Naive thymus-derived CD4-positive, alpha-beta T cell (primary cell): ENCODE measurements at regions not wholly inside any gene's neighbourhood (a gene's known extent, or its start where the extent isn't known, plus 50 kb on each side); places are given as distances from the start of the nearest gene placed in this dataset.
"Not testable (repeated sequence)": the region's sequence is repeated elsewhere in the genome, so short reads cannot be mapped to it uniquely, and the experiment has no call there.

Source experiments
- ATAC-seq: fragments of 150-1000 bp; cut with Tn5 transposase; 2 replicates; pipeline ENCODE4 v1.10.0; 2021; ENCODE audit warnings: mild to moderate bottlenecking, moderate library complexity
- CTCF ChIA-PET: fragments of 350-600 bp; sonication (Branson Sonifier 250); formaldehyde crosslinking; loops from one replicate; lab custom pipeline; 2021; ENCODE audit warnings: antibody characterized with exemption; lab: Charles Lee
- POLR2A ChIA-PET: fragments of 350-600 bp; sonication (Branson Sonifier 250); formaldehyde crosslinking; loops from one replicate; lab custom pipeline; 2021; ENCODE audit warnings: antibody characterized with exemption, inconsistent platforms; lab: Charles Lee
- DNase-seq, 9 donors: peaks; one replicate each; pipeline versions ENCODE4 v3.0.0 to v3.0.0-alpha.2; 2020 to 2022; ENCODE audit warnings: mixed read lengths in 1 of 9
- H3K27ac ChIP-seq: one replicate; pipeline ENCODE4 v1.7.0; 2013; ENCODE audit warnings: mild to moderate bottlenecking, low read depth, low read length, moderate library complexity
- H3K27me3 ChIP-seq, 2 donors: one replicate each; pipeline ENCODE4 v1.7.0; 2013; ENCODE audit warnings: low read length in 2 of 2, mild to moderate bottlenecking in 2 of 2, moderate library complexity in 2 of 2; ENCODE audit not compliant: control insufficient read depth in 2 of 2, insufficient read depth in 2 of 2
- H3K36me3 ChIP-seq, 3 experiments: 1 replicate in 2 of 3; 2 replicates in 1 of 3; pipeline ENCODE4 v1.7.0; 2013; ENCODE audit warnings: low read length in 3 of 3, mild to moderate bottlenecking in 3 of 3, moderate library complexity in 1 of 3; ENCODE audit not compliant: insufficient read depth in 3 of 3, control insufficient read depth in 2 of 3
- H3K4me1 ChIP-seq, 2 donors: one replicate each; pipeline ENCODE4 v1.7.0; 2013; ENCODE audit warnings: low read length in 2 of 2, mild to moderate bottlenecking in 2 of 2, moderate library complexity in 1 of 2; ENCODE audit not compliant: control insufficient read depth in 2 of 2, insufficient read depth in 2 of 2
- H3K4me3 ChIP-seq: 2 replicates; pipeline ENCODE4 v1.7.0; 2013; ENCODE audit warnings: mild to moderate bottlenecking, low read length
- H3K9me3 ChIP-seq, 3 experiments: 1 replicate in 2 of 3; 2 replicates in 1 of 3; pipeline ENCODE4 v1.7.0; 2013; ENCODE audit warnings: low read length in 3 of 3; ENCODE audit not compliant: control insufficient read depth in 2 of 3
- H3K27ac Mint-ChIP-seq, 9 donors: one replicate each; pipeline ENCODE4 v1.8.0; 2020 to 2022; ENCODE audit warnings: mixed read lengths in 9 of 9, mild to moderate bottlenecking in 8 of 9, moderate library complexity in 5 of 9, inconsistent platforms in 2 of 9
- H3K27me3 Mint-ChIP-seq, 5 donors: one replicate each; pipeline ENCODE4 v1.8.0; 2021 to 2022; ENCODE audit warnings: mixed read lengths in 5 of 5, mild to moderate bottlenecking in 1 of 5
- H3K36me3 Mint-ChIP-seq, 5 donors: one replicate each; pipeline ENCODE4 v1.8.0; 2020 to 2022; ENCODE audit warnings: mixed read lengths in 5 of 5, mild to moderate bottlenecking in 3 of 5, inconsistent platforms in 1 of 5
- H3K4me1 Mint-ChIP-seq, 7 donors: one replicate each; pipeline ENCODE4 v1.8.0; 2020 to 2022; ENCODE audit warnings: mixed read lengths in 7 of 7, mild to moderate bottlenecking in 3 of 7, inconsistent platforms in 1 of 7
- H3K4me3 Mint-ChIP-seq, 10 donors: one replicate each; pipeline ENCODE4 v1.8.0; 2020 to 2022; ENCODE audit warnings: mild to moderate bottlenecking in 10 of 10, mixed read lengths in 10 of 10, moderate library complexity in 6 of 10, inconsistent platforms in 2 of 10
- H3K9me3 Mint-ChIP-seq, 11 donors: one replicate each; pipeline ENCODE4 v1.8.0; 2020 to 2022; ENCODE audit warnings: mixed read lengths in 11 of 11, mild to moderate bottlenecking in 4 of 11, inconsistent platforms in 1 of 11, moderate library complexity in 1 of 11
- intact Hi-C, 2 donors: fragments of 100-400 bp; cut with micrococcal nuclease; formaldehyde crosslinking; loops; one replicate each; pipeline ENCODE4 v1.15.1; 2023

DNA sequence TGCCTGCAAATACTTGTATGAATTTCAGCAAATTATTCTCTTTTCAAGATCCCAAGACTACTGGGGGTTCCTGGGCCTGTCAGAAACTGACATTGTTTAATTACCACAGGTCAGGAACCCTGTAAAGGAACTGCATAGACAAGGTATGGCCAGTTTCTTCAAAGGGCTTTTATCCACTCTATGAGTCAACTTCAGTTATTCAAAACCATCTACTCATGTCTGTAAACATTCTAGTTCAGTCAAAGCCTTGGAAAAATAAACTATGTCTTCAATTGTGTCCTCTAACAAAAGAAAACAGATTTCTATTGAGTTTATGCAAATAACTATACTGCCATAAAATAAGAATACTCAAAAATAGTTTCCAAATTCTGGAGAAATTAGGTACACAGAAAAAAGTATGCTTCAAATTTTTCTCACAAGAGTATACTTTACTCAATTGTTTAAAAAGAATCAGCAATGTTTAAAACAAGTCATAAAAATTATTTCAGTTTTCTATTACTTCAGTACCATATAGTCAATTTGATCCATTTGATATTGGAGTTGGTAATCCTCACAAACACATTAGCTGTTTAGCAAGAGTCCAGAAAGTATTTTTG is 486.4 kb upstream of the PCDH20 start:
- H3K27me3 ChIP-seq = no peaks in the 10 kb centered on the region
- H3K4me3 ChIP-seq = no peak overlapping the region
- peaks cover 0 to 10% (median 3%) of the 10 kb centered on the region in 11 donors for H3K9me3 Mint-ChIP-seq
- H3K4me1 ChIP-seq = no peaks in the 10 kb centered on the region
- no peak overlapping the region for H3K27ac ChIP-seq
- no peak overlapping the region for H3K4me3 Mint-ChIP-seq
- no peaks in the 10 kb centered on the region for H3K4me1 Mint-ChIP-seq
- DNase-seq (no peak), ATAC-seq (no peak)
- no peaks in the 10 kb centered on the region for H3K9me3 ChIP-seq
- intact Hi-C loops = no loop called here
- ChIA-PET POLR2A (no interaction called here), CTCF (no interaction called here)
- no peak overlapping the region for H3K27ac Mint-ChIP-seq
- H3K36me3 ChIP-seq = no peaks in the 10 kb centered on the region
- no peaks in the 10 kb centered on the region for H3K27me3 Mint-ChIP-seq
- H3K36me3 Mint-ChIP-seq = no peaks in the 10 kb centered on the region

GRCh38 chr13:61900033-61900432 is 484.4 kb upstream of the PCDH20 start:
- ChIA-PET CTCF (no interaction called here), POLR2A (no interaction called here)
- H3K9me3 ChIP-seq = no peaks in the 10 kb centered on the region

DNA sequence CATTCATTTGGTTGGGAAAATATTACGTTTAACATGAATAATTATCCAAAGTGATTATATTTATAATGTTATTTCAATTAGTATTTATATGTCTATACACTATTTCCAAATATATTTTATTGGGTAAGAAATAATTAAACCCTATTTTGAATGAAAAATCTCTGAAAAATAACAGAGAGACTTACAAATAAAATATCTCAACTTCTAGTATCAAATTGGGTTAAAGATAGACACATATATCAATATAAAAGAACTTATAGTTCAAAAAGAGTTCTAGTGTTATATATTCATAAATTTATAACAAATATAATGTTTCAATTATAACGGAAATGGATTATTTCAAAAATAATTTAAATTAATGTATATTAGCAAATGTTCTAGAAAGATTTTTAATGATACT is 482.6 kb upstream of the PCDH20 start:
- intact Hi-C loops = no loop called here
- DNase-seq (no peak), ATAC-seq (no peak)
- no peaks in the 10 kb centered on the region for H3K9me3 ChIP-seq
- H3K9me3 Mint-ChIP-seq = peaks cover 0 to 15% (median 6%) of the 10 kb centered on the region in 11 donors
- H3K27ac Mint-ChIP-seq = no peak overlapping the region
- H3K4me3 ChIP-seq = no peak overlapping the region
- no peaks in the 10 kb centered on the region for H3K36me3 Mint-ChIP-seq
- H3K4me1 Mint-ChIP-seq = no peaks in the 10 kb centered on the region
- no peaks in the 10 kb centered on the region for H3K36me3 ChIP-seq
- no peak overlapping the region for H3K27ac ChIP-seq
- no peaks in the 10 kb centered on the region for H3K27me3 Mint-ChIP-seq
- no peak overlapping the region for H3K4me3 Mint-ChIP-seq
- CTCF ChIA-PET = no interaction called here
- POLR2A ChIA-PET = no interaction called here
- H3K27me3 ChIP-seq = no peaks in the 10 kb centered on the region
- no peaks in the 10 kb centered on the region for H3K4me1 ChIP-seq

More at GRCh38 chr13:61900033-61900432, 484.4 kb upstream of the PCDH20 start:
- Mint-ChIP-seq H3K27me3 (no peaks in the 10 kb centered on the region), H3K4me1 (no peaks in the 10 kb centered on the region), H3K36me3 (no peaks in the 10 kb centered on the region), H3K9me3 (peaks cover 0 to 10% (median 3%) of the 10 kb centered on the region in 11 donors), H3K4me3 (no peak overlapping the region), H3K27ac (no peak overlapping the region)
- no peak overlapping the region for H3K27ac ChIP-seq
- ATAC-seq (no peak), DNase-seq (no peak)
- no peaks in the 10 kb centered on the region for H3K27me3 ChIP-seq
- H3K36me3 ChIP-seq = no peaks in the 10 kb centered on the region
- no peak overlapping the region for H3K4me3 ChIP-seq
- H3K4me1 ChIP-seq = no peaks in the 10 kb centered on the region
- intact Hi-C loops = no loop called here

- POLR2A ChIA-PET = no interaction called here
- Mint-ChIP-seq H3K27me3 (no peaks in the 10 kb centered on the region), H3K9me3 (peaks cover 0 to 10% (median 4%) of the 10 kb centered on the region in 11 donors), H3K4me3 (no peak overlapping the region), H3K36me3 (no peaks in the 10 kb centered on the region), H3K27ac (no peak overlapping the region), H3K4me1 (no peaks in the 10 kb centered on the region)
- DNase-seq (no peak), ATAC-seq (no peak)
- CTCF ChIA-PET = no interaction called here
- intact Hi-C loops = no loop called here
- Histone ChIP-seq H3K4me3 (no peak overlapping the region), H3K36me3 (no peaks in the 10 kb centered on the region), H3K4me1 (no peaks in the 10 kb centered on the region), H3K9me3 (no peaks in the 10 kb centered on the region), H3K27ac (no peak overlapping the region), H3K27me3 (no peaks in the 10 kb centered on the region)
These were observed 475.8 kb upstream of the PCDH20 start for GRCh38 chr13:61891401-61891800.

DNA sequence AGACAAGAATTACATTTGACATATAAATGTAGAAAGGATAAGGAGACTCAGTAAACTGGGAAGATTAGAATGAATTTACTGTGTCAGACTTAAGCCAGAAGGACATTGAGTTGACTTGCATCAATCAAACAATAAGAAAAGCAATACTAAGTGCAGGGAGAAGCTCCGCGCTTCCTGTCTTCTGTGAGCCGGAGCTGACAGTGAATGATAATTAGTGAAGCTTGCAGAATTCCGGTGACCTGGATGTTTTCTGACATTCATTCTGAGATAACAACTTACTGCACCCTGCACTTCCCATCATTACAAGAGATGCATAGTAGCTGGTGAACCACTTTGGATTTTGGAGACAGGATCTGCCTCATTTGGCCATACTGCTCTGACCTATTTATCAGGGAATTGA is 469.2 kb upstream of the PCDH20 start:
- H3K4me3 Mint-ChIP-seq = no peak overlapping the region
- Histone ChIP-seq H3K4me3 (no peak overlapping the region), H3K27ac (no peak overlapping the region), H3K36me3 (no peaks in the 10 kb centered on the region), H3K9me3 (no peaks in the 10 kb centered on the region), H3K27me3 (no peaks in the 10 kb centered on the region), H3K4me1 (no peaks in the 10 kb centered on the region)
- intact Hi-C loops = no loop called here
- no peaks in the 10 kb centered on the region for H3K36me3 Mint-ChIP-seq
- ChIA-PET CTCF (no interaction called here), POLR2A (no interaction called here)
- H3K27ac Mint-ChIP-seq = no peak overlapping the region
- H3K27me3 Mint-ChIP-seq = no peaks in the 10 kb centered on the region
- H3K4me1 Mint-ChIP-seq = no peaks in the 10 kb centered on the region
- H3K9me3 Mint-ChIP-seq = peaks cover 0 to 10% (median 3%) of the 10 kb centered on the region in 11 donors
- DNase-seq = no peak
- no peak for ATAC-seq

- H3K9me3 ChIP-seq = peaks cover 0 to 6% (median 0%) of the 10 kb centered on the region in 3 experiments
- Mint-ChIP-seq H3K9me3 (peaks cover 0 to 26% (median 8%) of the 10 kb centered on the region in 11 donors), H3K27me3 (no peaks in the 10 kb centered on the region), H3K27ac (no peak overlapping the region), H3K4me3 (no peak overlapping the region), H3K36me3 (peaks cover 0 to 4% (median 0%) of the 10 kb centered on the region in 5 donors), H3K4me1 (no peaks in the 10 kb centered on the region)
- no peak for ATAC-seq
- no peaks in the 10 kb centered on the region for H3K27me3 ChIP-seq
- no peak for DNase-seq
- H3K36me3 ChIP-seq = no peaks in the 10 kb centered on the region
- ChIA-PET CTCF (no interaction called here), POLR2A (no interaction called here)
- H3K27ac ChIP-seq = no peak overlapping the region
- no peak overlapping the region for H3K4me3 ChIP-seq
- intact Hi-C loops = no loop called here
- H3K4me1 ChIP-seq = no peaks in the 10 kb centered on the region
These were observed 465.1 kb upstream of the PCDH20 start for GRCh38 chr13:61880578-61881283.

DNA sequence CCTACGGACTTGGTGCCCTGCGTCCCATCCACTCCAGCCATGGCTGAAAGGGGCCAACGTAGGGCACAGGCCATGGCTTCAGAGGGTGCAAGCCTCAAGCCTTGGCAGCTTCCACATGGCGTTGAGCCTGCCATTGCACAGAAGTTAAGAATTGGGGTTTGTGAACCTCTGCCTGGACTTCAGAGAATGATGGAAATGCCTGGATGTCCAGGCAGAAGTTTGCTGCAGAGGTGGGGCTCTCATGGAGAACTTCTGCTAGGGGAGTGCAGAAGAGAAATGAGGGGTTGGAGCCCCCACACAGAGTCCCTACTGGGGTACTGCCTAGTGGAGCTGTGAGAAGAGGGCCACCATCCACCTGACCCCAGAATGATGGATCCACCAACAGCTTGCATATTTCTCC is 462.9 kb upstream of the PCDH20 start:
- H3K9me3 ChIP-seq, H3K4me3 Mint-ChIP-seq, ATAC-seq, H3K4me1 ChIP-seq, H3K27ac Mint-ChIP-seq, H3K36me3 Mint-ChIP-seq, H3K27me3 ChIP-seq, POLR2A ChIA-PET, H3K4me3 ChIP-seq, H3K4me1 Mint-ChIP-seq, H3K36me3 ChIP-seq, intact Hi-C loops, H3K27me3 Mint-ChIP-seq, H3K27ac ChIP-seq, CTCF ChIA-PET, DNase-seq: not testable (repeated sequence)
- peaks cover 4 to 47% (median 13%) of the 10 kb centered on the region in 11 donors for H3K9me3 Mint-ChIP-seq
